ENCODE measurements at regions not wholly inside any gene's neighbourhood (a gene's known extent, or its start where the extent isn't known, plus 50 kb on each side); places are given as distances from the start of the nearest gene placed in this dataset.

GRCh38 chr14:49438256-49438770, 147.9 kb downstream of the RPS29 start:
- Histone ChIP-seq H3K9me3 (ENCODE audit: control insufficient read depth, low read depth, low read length) (no peaks in the 10 kb centered on the region), H4K8ac (replicated peaks; ENCODE audit: insufficient read length, low read depth, low read length) (no peak overlapping the region), H4K5ac (ENCODE audit: insufficient read length, low read depth, low read length) (no peak overlapping the region), H3K4me2 (ENCODE audit: insufficient read depth, insufficient read length, low read length) (no peak overlapping the region), H2BK15ac (ENCODE audit: low read depth, low read length) (no peak overlapping the region), H4K91ac (ENCODE audit: insufficient read length, low read depth, low read length) (no peak overlapping the region), H2BK120ac (ENCODE audit: low read depth, low read length, poor library complexity, severe bottlenecking) (no peak overlapping the region), H3K79me1 (ENCODE audit: insufficient read depth, low read depth, low read length, poor library complexity, severe bottlenecking) (no peaks in the 10 kb centered on the region), H2BK5ac (ENCODE audit: insufficient read length, low read length) (no peak overlapping the region), H3K4me1 (ENCODE audit: insufficient read depth, low read length) (no peaks in the 10 kb centered on the region), H3K56ac (ENCODE audit: insufficient read length, low read depth, low read length) (no peak overlapping the region), H3K23me2 (ENCODE audit: insufficient read length, low read depth, low read length, poor library complexity, severe bottlenecking) (no peaks in the 10 kb centered on the region), H2BK20ac (ENCODE audit: low read depth, low read length, poor library complexity, severe bottlenecking) (no peak overlapping the region), H3K23ac (ENCODE audit: insufficient read length, low read depth, low read length) (no peak overlapping the region), H2AK5ac (ENCODE audit: insufficient read length, low read length) (no peak overlapping the region), H3K4ac (ENCODE audit: low read depth, low read length) (no peak overlapping the region), H4K20me1 (ENCODE audit: control insufficient read depth, insufficient read depth, insufficient read length) (no peaks in the 10 kb centered on the region), H3K9ac (ENCODE audit: extremely low read depth, insufficient read length, low read length) (no peak overlapping the region), H3K79me2 (ENCODE audit: insufficient read depth, low read length) (no peaks in the 10 kb centered on the region), H2AFZ (ENCODE audit: low read length) (no peak overlapping the region), H3K27ac (ENCODE audit: insufficient read length, low read depth, low read length) (no peak overlapping the region), H3K14ac (ENCODE audit: insufficient read depth, low read length) (no peak overlapping the region), H3T11ph (ENCODE audit: low read length) (no peak overlapping the region), H2BK12ac (ENCODE audit: insufficient read length, low read depth, low read length) (no peak overlapping the region), H3K18ac (ENCODE audit: insufficient read length, low read depth, low read length) (no peak overlapping the region), H3K27me3 (ENCODE audit: insufficient read depth, low read length) (no peaks in the 10 kb centered on the region)
- no peak overlapping the region for H3K27ac Mint-ChIP-seq
- WGBS (ENCODE audit: extremely low coverage, insufficient read length, low lambda C conversion rate) = no CpG with 5 or more reads among the region's 4 CpGs
- no peak for DNase-seq
- no peak for TF ChIP-seq CTCF (conservative IDR thresholded peaks at IDR 0.05)
- H3K4me3 Mint-ChIP-seq = no peak overlapping the region
- H3K36me3 Mint-ChIP-seq (ENCODE audit: insufficient read depth in 1 of 3, low read depth in 3 of 3) = peaks cover 0 to 9% (median 0%) of the 10 kb centered on the region in 3 experiments; a peak in 2 of 7 replicates
- peaks cover 8 to 13% of the 10 kb centered on the region in 2 experiments; a peak in 4 of 5 replicates for H3K9me3 Mint-ChIP-seq
- H3K4me1 Mint-ChIP-seq = no peaks in the 10 kb centered on the region
- peaks cover 6% of the 10 kb centered on the region for H3K27me3 Mint-ChIP-seq (ENCODE audit: low read depth)

Measured in H9 (cell line).